ENCODE measurements at regions not wholly inside any gene's neighbourhood (a gene's known extent, or its start where the extent isn't known, plus 50 kb on each side); places are given as distances from the start of the nearest gene placed in this dataset.
"Not testable (repeated sequence)": the region's sequence is repeated elsewhere in the genome, so short reads cannot be mapped to it uniquely, and the experiment has no call there.

- DNase-seq: no peak
These were observed 537.5 kb upstream of the CCDC54 start for GRCh38 chr3:106839576-106840280.

GRCh38 chr3:106840319-106840718 is 536.9 kb upstream of the CCDC54 start:
- DNase-seq: no peak

- DNase-seq: no peak
These were observed 535.1 kb upstream of the CCDC54 start for GRCh38 chr3:106842151-106842550.

GRCh38 chr3:106844638-106845037 is 532.6 kb upstream of the CCDC54 start:
- DNase-seq: no peak

GRCh38 chr3:106848099-106848498 is 529.1 kb upstream of the CCDC54 start:
- DNase-seq: no peak

- no peak for DNase-seq
These were observed 526.8 kb upstream of the CCDC54 start for GRCh38 chr3:106850437-106850836.

- DNase-seq: not testable (repeated sequence)
These were observed 518.9 kb upstream of the CCDC54 start for GRCh38 chr3:106858321-106858720.

- DNase-seq: no peak
These were observed 517.1 kb upstream of the CCDC54 start for GRCh38 chr3:106860182-106860581.

- DNase-seq: no peak
These were observed 515.2 kb upstream of the CCDC54 start for GRCh38 chr3:106862067-106862466.

GRCh38 chr3:106877627-106878026 is 499.6 kb upstream of the CCDC54 start:
- DNase-seq: no peak

GRCh38 chr3:106880206-106880605 is 497.0 kb upstream of the CCDC54 start:
- no peak for DNase-seq

GRCh38 chr3:106881186-106881585 is 496.1 kb upstream of the CCDC54 start:
- no peak for DNase-seq

- DNase-seq: no peak
These were observed 494.9 kb upstream of the CCDC54 start for GRCh38 chr3:106882297-106882696.

GRCh38 chr3:106906074-106906473 is 471.2 kb upstream of the CCDC54 start:
- no peak for DNase-seq

- no peak for DNase-seq
These were observed 468.9 kb upstream of the CCDC54 start for GRCh38 chr3:106908181-106908938.

GRCh38 chr3:106913111-106913698 is 464.0 kb upstream of the CCDC54 start:
- DNase-seq: no peak

- no peak for DNase-seq
These were observed 463.3 kb upstream of the CCDC54 start for GRCh38 chr3:106913966-106914365.

- no peak for DNase-seq
These were observed 456.6 kb upstream of the CCDC54 start for GRCh38 chr3:106920609-106921008.

- no peak for DNase-seq
These were observed 448.2 kb upstream of the CCDC54 start for GRCh38 chr3:106929081-106929480.

- DNase-seq: no peak
These were observed 447.2 kb upstream of the CCDC54 start for GRCh38 chr3:106930086-106930485.

GRCh38 chr3:106931904-106932303 is 445.3 kb upstream of the CCDC54 start:
- DNase-seq: no peak

- DNase-seq: no peak
These were observed 440.9 kb upstream of the CCDC54 start for GRCh38 chr3:106936337-106936736.

- DNase-seq: no peak
These were observed 435.2 kb upstream of the CCDC54 start for GRCh38 chr3:106942051-106942450.

GRCh38 chr3:106943071-106943470 is 434.2 kb upstream of the CCDC54 start:
- no peak for DNase-seq

All from NCI-H69 (cell line).